ENCODE measurements at regions not wholly inside any gene's neighbourhood (a gene's known extent, or its start where the extent isn't known, plus 50 kb on each side); places are given as distances from the start of the nearest gene placed in this dataset.
"Not testable (repeated sequence)": the region's sequence is repeated elsewhere in the genome, so short reads cannot be mapped to it uniquely, and the experiment has no call there.

DNA sequence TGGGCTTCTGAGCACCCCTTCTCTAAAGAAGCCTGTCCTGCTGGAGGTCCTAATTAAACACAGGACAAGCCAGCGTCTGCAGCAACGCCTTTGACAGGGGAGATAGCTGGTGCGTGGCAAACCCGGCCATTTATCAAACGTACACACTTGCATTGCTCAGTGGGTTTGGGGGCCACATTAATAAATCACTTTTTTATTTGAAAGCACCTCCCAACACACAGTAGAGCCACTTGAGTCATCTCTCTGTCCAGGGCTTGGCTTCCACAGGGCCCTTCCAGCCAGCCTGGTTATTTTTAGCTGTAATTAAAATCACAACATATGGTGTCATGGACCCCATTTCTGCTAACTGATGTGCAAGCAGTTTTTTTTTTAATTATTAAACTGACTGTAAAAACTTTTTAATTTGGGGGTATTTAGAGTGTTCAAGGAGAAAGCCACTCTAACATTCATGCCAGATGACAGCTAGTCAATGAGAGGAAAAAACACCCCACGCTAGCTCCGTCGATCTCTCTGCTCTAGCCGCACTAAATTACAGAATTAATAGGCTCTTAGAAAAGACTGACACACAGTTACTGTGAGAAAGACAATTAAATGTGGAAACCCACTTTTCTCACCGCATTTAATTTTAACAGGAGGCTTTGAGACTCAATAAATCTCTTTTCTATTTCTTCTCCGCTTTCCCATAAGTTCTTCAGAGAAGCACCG, 201.0 kb upstream of the WSCD1 start:
- no peak for DNase-seq (ENCODE audit: low spot score)

DNA sequence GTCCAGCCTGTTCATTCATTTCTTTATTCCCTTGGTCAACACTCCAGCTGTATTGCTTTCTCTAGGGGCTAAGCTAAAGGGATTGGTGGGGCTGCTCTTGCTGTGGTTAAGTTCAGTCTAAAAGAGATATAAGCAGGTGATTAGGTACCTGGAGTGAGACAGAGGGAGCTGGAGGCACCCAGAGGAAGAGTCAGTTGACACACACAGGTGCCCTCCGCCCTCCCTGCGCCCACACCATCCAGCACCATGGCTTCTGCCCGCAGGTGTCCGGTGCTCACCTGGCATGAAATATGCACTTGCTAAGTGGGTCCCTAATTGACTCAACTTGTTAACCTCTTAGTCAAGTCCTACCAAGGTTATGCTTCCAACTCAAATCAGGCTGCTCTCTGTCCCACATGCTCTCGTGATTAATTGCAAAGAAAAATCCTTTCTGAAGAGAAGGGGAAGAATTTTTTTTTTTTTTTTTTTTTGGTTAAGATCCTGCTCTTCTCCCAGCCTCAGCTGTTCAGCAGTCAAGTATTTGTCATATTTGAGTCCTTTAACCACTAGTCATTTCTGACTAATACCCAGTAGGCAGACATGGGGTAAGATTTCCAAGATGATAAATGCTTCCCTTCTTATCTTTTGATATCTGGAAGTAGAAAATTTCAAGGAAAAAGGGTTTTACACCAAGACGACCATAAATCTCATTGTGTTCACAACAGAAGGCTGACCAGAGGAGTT, 199.8 kb upstream of the WSCD1 start:
- DNase-seq (ENCODE audit: low spot score) = no peak

DNA sequence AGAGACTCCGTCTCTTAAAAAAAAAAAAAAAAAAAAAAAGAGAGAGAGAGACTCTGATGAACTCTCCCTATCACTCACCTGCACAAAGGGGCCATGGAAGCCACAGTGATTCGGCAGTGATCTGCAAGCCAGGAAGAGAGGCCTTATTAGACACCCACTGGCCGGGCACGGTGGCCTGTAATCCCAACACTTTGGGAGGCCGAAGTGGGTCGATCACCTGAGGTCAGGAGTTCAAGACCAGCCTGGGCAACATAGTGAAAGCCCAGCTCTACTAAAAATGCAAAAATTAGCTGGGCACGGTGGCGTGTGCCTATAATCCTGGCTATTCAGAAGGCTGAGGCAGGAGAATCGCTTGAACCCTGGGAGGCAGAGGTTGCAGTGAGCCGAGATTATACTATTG, 198.5 kb upstream of the WSCD1 start:
- no peak for DNase-seq (ENCODE audit: low spot score)

DNA sequence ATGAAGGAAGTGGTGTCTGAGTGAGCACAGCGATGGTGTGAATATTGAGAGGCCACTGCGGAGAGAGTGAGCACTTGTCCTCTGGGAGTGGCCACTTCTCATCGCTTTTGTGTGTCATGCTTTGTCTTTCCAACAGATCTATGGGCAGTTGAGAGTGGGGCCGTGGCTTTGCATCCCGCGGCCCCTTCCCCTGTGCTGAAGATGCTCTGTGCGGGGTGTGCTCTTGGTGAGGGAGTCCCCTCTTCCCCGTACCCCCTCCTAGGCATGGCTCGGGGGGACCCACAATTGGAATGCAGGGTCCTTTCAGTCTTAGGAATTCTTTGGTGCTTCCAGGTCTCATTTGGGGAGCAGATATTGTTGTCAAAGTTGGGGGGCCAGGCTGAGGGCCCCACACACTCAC, 197.3 kb upstream of the WSCD1 start:
- no peak for DNase-seq (ENCODE audit: low spot score)

DNA sequence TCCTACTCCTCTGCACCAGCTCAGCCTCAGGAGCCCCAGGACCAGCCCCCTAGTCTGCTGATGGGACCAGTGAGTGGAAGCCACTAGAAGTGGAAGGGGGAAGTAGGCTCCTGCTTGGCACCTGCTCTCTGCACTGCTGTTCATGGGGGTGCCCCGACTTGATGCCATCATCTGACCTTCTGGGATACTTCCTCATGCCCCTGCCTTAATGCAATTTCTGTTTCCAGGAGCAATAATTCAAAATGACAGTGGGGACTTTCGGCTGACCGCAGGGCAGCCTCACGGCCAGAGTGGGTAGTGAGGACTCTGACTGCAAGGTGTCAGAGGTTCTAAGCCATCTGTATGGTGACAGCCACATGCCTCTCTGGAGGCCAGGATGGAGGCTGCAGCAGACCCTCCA, 196.4 kb upstream of the WSCD1 start:
- no peak for DNase-seq (ENCODE audit: low spot score)

DNA sequence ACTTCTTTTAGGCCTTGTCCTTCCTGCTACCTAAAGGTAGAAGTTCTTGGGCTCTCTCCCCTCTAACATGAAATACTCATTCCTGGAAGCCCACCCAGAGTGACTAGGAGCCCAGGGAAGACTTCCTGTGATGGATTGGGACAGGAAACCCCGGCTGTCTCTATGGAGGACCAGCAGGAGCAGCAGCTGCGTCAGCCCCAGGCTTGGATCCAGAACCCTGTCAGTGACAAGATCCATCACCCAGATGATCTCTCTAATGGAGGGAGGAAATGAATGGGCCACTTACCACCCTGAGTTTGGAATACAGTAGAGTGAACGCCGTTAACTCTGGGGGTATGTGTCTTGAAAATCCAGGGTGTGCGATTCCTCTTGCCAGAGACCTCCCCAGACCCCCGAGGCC, 195.7 kb upstream of the WSCD1 start:
- no peak for DNase-seq (ENCODE audit: low spot score)

DNA sequence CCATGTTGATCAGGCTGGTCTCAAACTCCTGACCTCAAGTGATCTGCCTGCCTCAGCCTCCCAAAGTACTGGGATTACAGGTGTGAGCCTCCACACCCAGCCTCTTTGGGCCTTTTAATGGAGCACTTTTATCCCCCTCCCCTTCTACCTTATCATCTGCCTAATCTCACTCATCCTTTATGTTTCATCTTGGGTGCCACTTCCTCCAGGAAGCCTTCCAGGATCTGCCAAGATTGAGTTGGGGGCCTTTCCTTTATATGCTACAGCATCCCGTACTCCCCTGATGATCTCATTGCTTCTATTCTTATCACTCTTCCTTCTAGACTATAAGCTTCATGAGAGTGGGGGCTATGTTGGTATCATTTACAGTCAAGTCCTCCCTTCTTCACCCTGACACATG, 192.8 kb upstream of the WSCD1 start:
- DNase-seq (ENCODE audit: low spot score) = no peak

DNA sequence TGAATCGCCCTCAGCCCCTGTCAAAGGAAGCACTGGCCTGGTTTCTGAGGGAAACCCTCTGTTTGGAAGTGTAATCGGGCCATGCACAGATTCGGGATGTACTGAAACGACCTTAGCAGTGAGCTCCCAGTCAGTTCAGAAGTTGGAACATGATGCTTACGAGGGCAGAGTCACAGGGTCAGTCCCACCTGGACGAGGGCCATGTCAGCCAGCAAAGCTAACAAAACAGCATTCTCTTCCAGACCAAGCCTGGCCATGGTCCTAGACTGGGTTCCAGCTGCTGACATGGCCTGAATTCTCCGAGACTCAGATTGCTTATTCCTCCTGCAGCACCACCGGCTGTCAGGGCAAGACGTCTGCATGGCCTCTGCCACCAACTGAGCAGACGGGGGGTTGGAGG, 192.2 kb upstream of the WSCD1 start:
- DNase-seq (ENCODE audit: low spot score) = no peak

DNA sequence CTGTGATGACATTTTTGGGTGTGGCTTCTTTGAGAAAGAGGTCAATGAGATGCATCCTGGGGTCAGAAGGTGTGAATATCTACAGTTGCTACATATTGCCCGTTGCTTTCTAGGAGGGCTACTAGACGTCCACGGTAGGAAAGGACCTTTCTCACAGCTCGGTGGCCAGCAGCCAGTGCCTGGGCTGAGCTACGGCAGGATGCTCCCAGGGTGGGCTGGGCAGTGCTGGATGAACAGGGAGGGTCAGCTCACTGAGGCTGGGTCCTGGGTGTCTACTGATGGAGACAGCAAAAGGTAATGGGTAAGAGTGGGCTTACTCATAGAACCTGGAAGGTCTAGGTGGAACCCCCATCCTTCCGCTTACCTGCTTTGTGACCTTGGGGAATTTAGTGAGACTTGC, 188.3 kb upstream of the WSCD1 start:
- DNase-seq (ENCODE audit: low spot score) = no peak

DNA sequence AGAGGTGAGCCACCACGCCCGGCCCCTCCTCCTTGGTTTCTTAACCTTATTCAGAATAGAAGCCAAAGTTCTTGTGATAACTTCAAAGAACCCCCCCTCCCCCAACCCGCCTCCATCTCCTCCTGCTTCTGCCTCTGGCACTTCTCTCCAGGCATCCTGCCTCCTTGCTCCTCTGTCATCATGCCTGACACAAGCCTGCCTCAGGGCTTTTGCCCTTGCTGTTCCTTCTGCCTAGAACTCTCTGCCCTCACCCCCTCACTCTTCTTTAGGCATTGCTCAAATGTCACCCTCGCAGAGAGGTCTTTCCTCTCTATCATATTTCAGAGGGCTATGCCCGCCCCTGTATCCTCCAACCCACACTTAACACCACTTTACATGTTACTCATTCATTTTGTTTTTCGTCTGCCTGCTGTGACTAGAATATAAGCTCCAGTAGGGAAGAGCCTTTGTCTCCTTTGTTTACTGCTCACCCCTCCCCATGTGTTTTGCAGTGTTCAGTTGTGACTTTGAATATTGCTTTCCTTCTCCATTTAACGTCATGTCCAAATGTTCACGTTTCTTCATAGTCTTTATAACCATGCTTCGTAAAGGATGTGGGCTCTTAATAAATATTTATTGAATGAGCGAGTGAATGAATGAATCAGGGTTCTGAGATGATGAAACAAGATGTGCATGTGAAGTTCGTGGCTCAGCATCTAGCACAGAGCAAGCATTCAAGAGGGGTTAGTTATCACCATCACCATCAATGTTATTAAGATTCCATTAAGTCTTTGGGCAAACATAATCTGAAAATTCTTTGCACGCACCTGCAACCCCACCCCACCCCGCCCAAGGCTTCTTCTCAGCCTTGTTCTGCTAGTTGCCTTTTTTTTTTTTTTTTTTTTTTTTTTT, 186.2 kb upstream of the WSCD1 start:
- no peak for DNase-seq (ENCODE audit: low spot score)

DNA sequence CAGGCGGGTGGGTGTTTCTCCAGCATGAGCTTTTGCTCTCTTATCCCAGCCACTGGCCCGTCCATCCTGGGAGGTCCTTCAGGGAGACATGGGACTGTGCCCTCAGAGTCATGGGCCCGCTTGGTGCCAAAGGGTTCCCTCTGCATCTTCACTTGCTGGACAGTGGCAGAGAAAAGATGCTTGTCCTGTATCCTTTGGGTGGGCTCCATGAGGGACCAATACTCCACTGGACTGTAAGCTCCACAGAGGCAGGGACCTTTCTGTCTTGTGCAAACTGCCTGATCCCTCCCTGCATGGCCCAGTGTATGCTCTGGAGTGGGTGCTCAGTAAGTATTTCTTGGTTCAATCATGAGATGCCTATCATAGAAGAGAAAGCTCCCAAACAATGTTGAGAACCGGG, 184.8 kb upstream of the WSCD1 start:
- no peak for DNase-seq (ENCODE audit: low spot score)

DNA sequence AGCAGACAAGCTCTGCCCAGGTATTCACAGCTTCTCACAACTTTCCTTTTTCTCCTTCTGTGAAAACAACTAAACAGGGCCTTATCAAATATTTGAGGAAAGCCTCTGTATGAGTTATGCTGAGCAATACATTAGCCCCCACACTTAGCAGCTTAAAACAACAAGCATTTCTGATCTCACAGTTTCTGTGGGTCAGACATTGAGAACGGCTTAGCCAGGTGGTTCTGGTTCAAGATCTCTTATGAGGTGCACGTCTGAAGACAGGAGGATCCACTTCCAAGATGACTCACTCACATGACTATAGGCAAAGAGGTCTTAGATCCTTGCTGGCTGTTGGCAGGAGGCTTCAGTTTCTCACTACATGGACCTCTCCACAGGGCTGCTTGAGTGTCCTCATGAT, 181.4 kb upstream of the WSCD1 start:
- DNase-seq (ENCODE audit: low spot score) = no peak

DNA sequence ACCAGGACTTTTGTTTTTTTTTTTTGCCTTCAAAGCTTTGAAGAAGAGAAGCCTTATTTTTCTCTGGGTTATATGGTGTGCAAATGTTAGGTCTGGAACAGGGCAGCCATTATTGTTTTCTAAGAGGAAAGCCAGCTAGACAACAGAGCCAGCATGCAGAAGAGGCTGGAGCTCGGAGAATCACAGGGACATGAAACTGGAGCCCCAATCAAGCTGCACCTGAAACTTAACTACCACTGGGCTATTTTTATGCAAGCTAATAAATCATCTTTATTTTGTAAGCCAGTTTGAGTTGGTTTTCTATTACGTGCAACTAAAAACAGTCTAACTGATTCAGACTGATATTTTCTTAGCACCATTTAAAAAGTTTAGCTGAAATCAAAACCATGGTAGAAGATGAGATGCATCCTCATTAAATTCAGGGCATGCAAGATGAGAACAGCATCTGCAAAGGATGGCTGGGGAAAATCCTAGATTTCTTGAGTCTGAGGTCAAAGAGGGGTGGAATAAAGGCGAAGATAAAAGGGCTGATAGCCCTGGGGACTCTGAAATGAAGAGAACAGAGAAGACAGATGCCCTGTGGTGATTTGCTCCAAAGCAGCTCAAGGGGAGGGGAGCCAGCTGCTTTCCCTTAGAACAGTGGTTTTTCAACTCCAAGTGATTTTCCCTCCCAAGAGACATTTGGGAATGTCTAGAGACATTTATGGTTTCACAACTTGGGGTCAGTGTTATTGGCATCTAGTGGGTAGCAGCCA, 177.1 kb upstream of the WSCD1 start:
- no peak for DNase-seq (ENCODE audit: low spot score)

DNA sequence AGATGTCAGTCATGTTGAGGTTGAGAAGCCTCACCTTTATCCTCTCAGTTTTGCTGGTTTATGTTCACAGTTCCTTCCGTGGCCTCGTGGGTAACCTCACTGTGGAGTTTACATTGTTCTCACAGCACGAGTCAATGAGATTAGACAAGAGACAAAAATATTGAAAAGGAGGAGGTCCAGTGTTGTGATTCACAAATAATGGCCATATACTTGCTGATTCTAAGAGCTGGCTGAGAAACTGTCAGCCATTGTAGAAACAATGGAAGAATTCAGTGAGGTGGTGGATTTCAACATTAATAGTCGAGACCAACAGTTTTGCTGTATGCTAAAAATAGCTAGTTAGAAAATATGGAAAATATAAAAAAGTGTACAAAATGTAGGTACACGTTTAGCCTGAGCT, 176.4 kb upstream of the WSCD1 start:
- DNase-seq (ENCODE audit: low spot score) = no peak

DNA sequence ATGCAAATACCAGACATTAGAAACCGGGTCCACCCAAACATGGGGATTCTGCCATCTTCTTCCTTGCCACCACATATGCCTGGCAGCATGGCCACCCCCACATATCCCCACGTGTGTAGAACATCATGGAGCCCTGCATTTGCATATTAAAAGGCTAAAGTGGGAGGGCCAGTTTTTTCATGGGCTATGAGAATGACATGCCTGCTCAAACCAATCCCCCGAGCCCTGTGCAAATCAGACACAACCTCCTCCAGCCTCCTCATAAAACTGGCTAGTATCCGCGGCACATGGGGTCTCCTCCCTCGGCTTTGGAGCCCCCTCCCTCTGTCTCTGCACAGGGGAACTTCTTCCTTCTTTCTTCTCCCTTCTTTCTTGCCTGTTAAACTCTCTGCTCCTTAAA, 174.9 kb upstream of the WSCD1 start:
- DNase-seq (ENCODE audit: low spot score) = no peak

DNA sequence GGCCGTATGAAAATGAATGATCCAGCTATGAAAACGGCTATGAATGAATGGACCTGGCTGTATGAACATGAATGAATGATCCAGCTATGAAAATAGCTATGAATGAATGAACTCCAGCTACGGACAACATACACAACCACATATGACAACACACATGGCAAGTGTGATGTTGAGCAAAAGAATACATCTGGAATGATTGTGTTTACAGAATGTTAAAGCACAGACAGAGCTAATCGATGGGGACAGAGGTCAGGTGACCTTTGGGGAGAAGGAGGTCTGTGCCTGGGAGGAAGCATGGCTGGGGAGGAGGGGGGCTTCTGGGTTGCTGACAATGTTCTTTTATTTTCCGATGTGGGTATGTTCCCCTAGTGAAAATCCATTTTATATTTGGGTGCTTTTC, 174.0 kb upstream of the WSCD1 start:
- no peak for DNase-seq (ENCODE audit: low spot score)

DNA sequence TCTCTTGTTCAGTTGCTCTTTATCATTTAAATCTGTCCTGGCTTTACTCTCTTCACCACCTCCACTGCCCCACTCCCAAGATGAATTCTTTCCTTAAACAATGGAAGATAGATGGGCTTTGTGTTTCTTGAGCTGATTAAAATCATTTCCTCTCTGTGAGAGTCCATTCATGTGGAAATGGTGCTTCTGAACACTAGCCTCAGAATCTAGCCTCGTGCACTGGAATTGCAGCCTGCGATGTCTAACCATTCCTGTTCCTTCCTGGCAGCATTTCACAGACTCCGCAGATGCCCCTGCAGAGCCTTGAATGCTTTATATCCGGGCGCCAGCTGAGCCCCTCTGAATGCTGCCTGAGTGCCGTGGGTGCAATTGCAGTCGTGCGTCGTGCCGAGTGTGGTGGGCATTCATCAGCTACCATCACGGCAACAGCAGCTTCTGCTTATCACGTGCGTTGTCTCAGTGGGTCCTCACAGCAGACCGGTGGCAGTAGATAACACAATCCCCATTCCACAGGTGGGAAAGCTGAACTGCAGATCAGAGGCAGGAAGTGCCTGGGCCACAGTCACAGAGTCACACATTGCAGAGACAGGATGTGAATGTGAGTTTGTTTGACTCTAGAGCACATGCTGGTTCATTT, 172.8 kb upstream of the WSCD1 start:
- no peak for DNase-seq (ENCODE audit: low spot score)

DNA sequence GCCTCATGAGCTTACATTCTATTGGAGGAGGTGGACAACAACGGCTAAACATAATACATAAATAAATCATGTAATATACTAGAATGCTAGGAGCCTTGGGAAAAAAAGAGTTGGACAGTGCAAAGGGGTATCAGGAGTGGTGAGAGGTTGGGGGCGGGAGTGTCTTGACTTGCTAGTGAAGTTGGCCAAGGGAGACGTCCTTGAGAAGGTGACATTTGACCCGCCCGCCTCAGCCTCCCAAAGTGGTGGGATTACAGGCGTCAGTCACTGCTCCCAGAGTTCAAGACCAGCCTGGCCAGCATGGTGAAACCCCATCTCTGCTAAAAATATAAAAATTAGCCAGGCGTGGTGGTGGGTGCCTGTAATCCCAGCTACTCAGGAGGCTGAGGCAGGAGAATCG, 172.2 kb upstream of the WSCD1 start:
- DNase-seq (ENCODE audit: low spot score) = not testable (repeated sequence)

DNA sequence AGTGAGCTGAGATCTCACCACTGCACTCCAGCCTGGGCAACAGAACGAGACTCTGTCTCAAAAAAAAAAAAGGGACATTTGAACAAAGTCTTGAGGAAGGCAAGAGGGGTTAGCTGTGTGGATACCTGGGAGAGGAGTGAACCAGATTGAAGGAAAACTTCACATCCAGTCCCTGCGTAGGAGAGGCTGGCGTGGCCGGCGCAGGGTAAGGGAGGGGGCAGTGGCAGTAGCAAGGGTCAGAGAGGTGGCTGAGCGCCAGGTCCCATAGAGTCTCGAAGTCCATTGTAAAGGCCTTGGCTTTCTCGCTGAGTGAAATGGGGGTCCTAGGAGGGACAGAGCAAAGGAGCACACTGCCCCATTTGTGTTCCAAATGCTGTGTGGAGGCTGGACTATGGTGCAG, 171.8 kb upstream of the WSCD1 start:
- DNase-seq (ENCODE audit: low spot score) = no peak

DNA sequence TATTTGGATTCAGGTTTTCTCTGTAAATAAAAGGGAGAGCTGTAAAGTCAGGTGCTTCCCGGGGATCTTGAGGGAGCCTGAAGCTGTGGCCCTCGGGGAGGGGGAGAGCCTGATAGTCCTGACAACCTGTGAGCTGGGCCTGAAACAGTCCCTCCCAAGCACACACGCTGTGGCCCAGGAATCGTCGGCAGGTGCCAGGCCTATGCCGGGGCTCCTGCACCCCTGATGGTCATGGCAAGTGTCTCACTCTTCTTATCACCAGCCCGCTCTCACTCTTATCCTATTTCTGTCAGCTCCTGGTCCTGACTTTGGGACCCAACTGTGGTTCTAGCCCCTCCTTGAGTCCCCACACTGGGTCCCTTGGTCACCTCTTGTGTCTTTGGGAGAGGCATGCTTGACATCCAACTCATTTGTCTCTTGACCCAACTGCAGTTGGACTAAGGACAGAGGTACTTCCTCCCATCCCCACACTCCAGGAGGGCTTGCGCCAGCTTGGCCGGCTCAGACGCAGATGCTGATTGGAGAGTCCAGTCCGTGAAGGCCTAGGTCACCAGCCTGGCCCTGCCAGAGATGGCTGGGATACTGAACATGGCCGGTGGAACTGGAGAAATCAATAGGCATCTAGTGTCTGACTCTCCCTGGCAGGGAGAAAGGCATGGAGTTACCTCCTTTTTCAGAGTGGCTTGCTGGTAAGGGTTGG, 170.5 kb upstream of the WSCD1 start:
- DNase-seq (ENCODE audit: low spot score) = no peak

DNA sequence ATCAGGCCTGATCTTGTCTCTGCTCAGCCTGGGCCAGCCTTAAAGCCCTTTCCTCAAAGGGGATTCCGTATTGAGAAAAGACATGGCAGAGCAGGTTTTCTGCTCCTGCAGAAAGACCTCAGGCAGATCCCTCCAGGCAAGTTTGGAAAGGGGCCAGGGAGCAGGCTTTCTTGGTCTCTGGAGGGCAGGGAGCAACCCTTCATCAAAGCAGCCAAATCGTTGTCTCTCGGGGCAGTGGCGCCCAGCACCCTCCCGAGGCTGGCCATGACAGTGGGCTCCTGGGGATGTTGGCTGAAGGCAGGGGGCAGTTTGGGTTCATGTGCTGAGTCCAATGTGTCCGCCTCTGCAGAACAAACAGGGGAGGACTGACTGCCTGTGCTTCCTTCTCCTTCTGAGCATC, 168.4 kb upstream of the WSCD1 start:
- no peak for DNase-seq (ENCODE audit: low spot score)

Measured in NAMALWA (cell line).